HepG2 (cell line): ENCODE measurements at regions not wholly inside any gene's neighbourhood (a gene's known extent, or its start where the extent isn't known, plus 50 kb on each side); places are given as distances from the start of the nearest gene placed in this dataset.

Source experiments
- ATAD3A ChIP-seq: sonication (generic); formaldehyde crosslinking; IDR thresholded peaks from 2 replicates; pipeline ENCODE4 v1.4.0; 2020; ENCODE audit warnings: missing genetic modification reagents
- IKZF5 ChIP-seq: IDR thresholded peaks from 2 replicates; pipeline ENCODE4 v1.6.1; 2018; ENCODE audit warnings: missing genetic modification reagents, mild to moderate bottlenecking, missing compliant biosample characterization
- LCORL ChIP-seq, 2 experiments: fragments of 450-650 bp in 1 of 2; sonication (generic) in 1 of 2; formaldehyde crosslinking in 1 of 2; IDR thresholded peaks; 2 replicates each; pipeline versions ENCODE4 v1.5.0 to v1.6.1; 2017 to 2020; ENCODE audit warnings: antibody characterized with exemption in 1 of 2, missing genetic modification reagents in 1 of 2
- RNF219 ChIP-seq: sonication (generic); formaldehyde crosslinking; IDR thresholded peaks from 2 replicates; pipeline ENCODE4 v1.5.0; 2020; ENCODE audit warnings: mild to moderate bottlenecking, missing genetic modification reagents
- YEATS4 ChIP-seq: sonication (generic); formaldehyde crosslinking; IDR thresholded peaks from 2 replicates; pipeline ENCODE4 v1.4.0; 2020; ENCODE audit warnings: missing genetic modification reagents, borderline replicate concordance
- ZMAT3 ChIP-seq: sonication (generic); formaldehyde crosslinking; conservative IDR thresholded peaks from 2 replicates; pipeline ENCODE4 v1.7.0; 2021; ENCODE audit warnings: missing genetic modification reagents
- ZNF143 ChIP-seq: sonication (generic); formaldehyde crosslinking; IDR thresholded peaks from 2 replicates; pipeline ENCODE4 v1.4.0; 2020; ENCODE audit warnings: missing genetic modification reagents
- ZNF205 ChIP-seq: IDR thresholded peaks from 2 replicates; pipeline ENCODE4 v1.6.1; 2018; ENCODE audit warnings: missing biosample characterization, missing genetic modification reagents
- ZNF281 ChIP-seq: sonication (generic); formaldehyde crosslinking; IDR thresholded peaks from 2 replicates; pipeline ENCODE4 v1.4.0; 2020; ENCODE audit warnings: missing genetic modification reagents, borderline replicate concordance
- ZNF713 ChIP-seq: sonication (generic); formaldehyde crosslinking; IDR thresholded peaks from 2 replicates; pipeline ENCODE4 v1.4.0; 2020; ENCODE audit warnings: mild to moderate bottlenecking, missing genetic modification reagents
- ZNF761 ChIP-seq: sonication (generic); formaldehyde crosslinking; conservative IDR thresholded peaks from 2 replicates; pipeline ENCODE4 v1.4.0; 2020; ENCODE audit warnings: mild to moderate bottlenecking, missing genetic modification reagents
- ZNF780A ChIP-seq: sonication (generic); formaldehyde crosslinking; IDR thresholded peaks from 2 replicates; pipeline ENCODE4 v1.8.0; 2022; ENCODE audit warnings: mild to moderate bottlenecking, missing genetic modification reagents, moderate library complexity
- ZNF816 ChIP-seq: sonication (generic); formaldehyde crosslinking; IDR thresholded peaks from 2 replicates; pipeline ENCODE4 v1.8.0; 2022; ENCODE audit warnings: missing genetic modification reagents, mild to moderate bottlenecking, borderline replicate concordance
- ZSCAN31 ChIP-seq: sonication (generic); formaldehyde crosslinking; IDR thresholded peaks from 2 replicates; pipeline ENCODE4 v1.5.0; 2020; ENCODE audit warnings: low read depth, mild to moderate bottlenecking, missing genetic modification reagents
- TF ChIP-seq, protein P1 (sequence below): IDR thresholded peaks from 2 replicates; pipeline ENCODE4 v1.6.1; 2016
- TF ChIP-seq, protein P2 (sequence below): sonication (generic); formaldehyde crosslinking; IDR thresholded peaks from 2 replicates; pipeline ENCODE4 v1.4.0; 2020; ENCODE audit warnings: low read depth, mild to moderate bottlenecking, missing genetic modification reagents

GRCh38 chr2:8627019-8627691, 54.7 kb upstream of the ID2 start (continued):
- TF ChIP-seq, protein P1, sequence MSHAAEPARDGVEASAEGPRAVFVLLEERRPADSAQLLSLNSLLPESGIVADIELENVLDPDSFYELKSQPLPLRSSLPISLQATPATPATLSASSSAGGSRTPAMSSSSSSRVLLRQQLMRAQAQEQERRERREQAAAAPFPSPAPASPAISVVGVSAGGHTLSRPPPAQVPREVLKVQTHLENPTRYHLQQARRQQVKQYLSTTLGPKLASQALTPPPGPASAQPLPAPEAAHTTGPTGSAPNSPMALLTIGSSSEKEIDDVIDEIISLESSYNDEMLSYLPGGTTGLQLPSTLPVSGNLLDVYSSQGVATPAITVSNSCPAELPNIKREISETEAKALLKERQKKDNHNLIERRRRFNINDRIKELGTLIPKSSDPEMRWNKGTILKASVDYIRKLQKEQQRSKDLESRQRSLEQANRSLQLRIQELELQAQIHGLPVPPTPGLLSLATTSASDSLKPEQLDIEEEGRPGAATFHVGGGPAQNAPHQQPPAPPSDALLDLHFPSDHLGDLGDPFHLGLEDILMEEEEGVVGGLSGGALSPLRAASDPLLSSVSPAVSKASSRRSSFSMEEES, result no peak; the same call in 1 of the 2 replicates
- TF ChIP-seq LCORL (IDR thresholded peaks at IDR 0.05) (no peak), LCORL (CRISPR knock-in tag; IDR thresholded peaks at IDR 0.05) (no peak), ZNF761 (0 out of 2 replicates have a peak, but pooled peaks have one; percentile 52), ZNF143 (CRISPR knock-in tag) (no peak), ZNF205 (peak; percentile 10; the same call in 1 of the 2 replicates), ZSCAN31 (no peak; the same call in 1 of the 2 replicates), RNF219 (no peak), ZMAT3 (CRISPR knock-in tag) (no peak), ZNF281 (no peak), ZNF780A (CRISPR knock-in tag) (no peak), IKZF5 (no peak; the same call in 1 of the 2 replicates), YEATS4 (CRISPR knock-in tag) (no peak), ZNF713 (no peak), ZNF816 (0 out of 2 replicates have a peak, but pooled peaks have one; percentile 12), ATAD3A (CRISPR knock-in tag) (no peak)
- TF ChIP-seq, protein P2, sequence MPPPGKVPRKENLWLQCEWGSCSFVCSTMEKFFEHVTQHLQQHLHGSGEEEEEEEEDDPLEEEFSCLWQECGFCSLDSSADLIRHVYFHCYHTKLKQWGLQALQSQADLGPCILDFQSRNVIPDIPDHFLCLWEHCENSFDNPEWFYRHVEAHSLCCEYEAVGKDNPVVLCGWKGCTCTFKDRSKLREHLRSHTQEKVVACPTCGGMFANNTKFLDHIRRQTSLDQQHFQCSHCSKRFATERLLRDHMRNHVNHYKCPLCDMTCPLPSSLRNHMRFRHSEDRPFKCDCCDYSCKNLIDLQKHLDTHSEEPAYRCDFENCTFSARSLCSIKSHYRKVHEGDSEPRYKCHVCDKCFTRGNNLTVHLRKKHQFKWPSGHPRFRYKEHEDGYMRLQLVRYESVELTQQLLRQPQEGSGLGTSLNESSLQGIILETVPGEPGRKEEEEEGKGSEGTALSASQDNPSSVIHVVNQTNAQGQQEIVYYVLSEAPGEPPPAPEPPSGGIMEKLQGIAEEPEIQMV (CRISPR knock-in tag), result 0 out of 2 replicates have a peak, but pooled peaks have one; percentile 6
